HG03175 (cell line): ENCODE measurements at regions not wholly inside any gene's neighbourhood (a gene's known extent, or its start where the extent isn't known, plus 50 kb on each side); places are given as distances from the start of the nearest gene placed in this dataset.
"Not testable (repeated sequence)": the region's sequence is repeated elsewhere in the genome, so short reads cannot be mapped to it uniquely, and the experiment has no call there.

Experiments
- ATAC-seq: cut with Tn5 transposase; IDR thresholded peaks from one replicate; pipeline ENCODE4 v1.9.1; 2021; ENCODE audit warnings: mild to moderate bottlenecking, moderate library complexity; ENCODE audit not compliant: unreplicated experiment

GRCh38 chr6:73984571-73985210, 288.7 kb downstream of the CD109 start:
- no peak for ATAC-seq

- ATAC-seq = no peak
Measured at GRCh38 chr6:73983367-73983766, 287.4 kb downstream of the CD109 start.

GRCh38 chr6:73980096-73980495, 284.1 kb downstream of the CD109 start:
- ATAC-seq = no peak

GRCh38 chr6:73978330-73978729, 282.3 kb downstream of the CD109 start:
- no peak for ATAC-seq

- not testable (repeated sequence) for ATAC-seq
Measured at GRCh38 chr6:73972518-73972917, 276.5 kb downstream of the CD109 start.

GRCh38 chr6:73969971-73970970, 274.3 kb downstream of the CD109 start:
- no peak for ATAC-seq

- ATAC-seq = no peak
Measured at GRCh38 chr6:73968221-73968757, 272.3 kb downstream of the CD109 start.

GRCh38 chr6:73965539-73966029, 269.6 kb downstream of the CD109 start:
- ATAC-seq = no peak

GRCh38 chr6:73964241-73964854, 268.3 kb downstream of the CD109 start:
- ATAC-seq = no peak

GRCh38 chr6:73962884-73963283, 266.9 kb downstream of the CD109 start:
- no peak for ATAC-seq

- no peak for ATAC-seq
Measured at GRCh38 chr6:73956305-73956704, 260.3 kb downstream of the CD109 start.

- no peak for ATAC-seq
Measured at GRCh38 chr6:73955800-73956199, 259.8 kb downstream of the CD109 start.

- ATAC-seq = no peak
Measured at GRCh38 chr6:73954881-73955280, 258.9 kb downstream of the CD109 start.

- no peak for ATAC-seq
Measured at GRCh38 chr6:73951183-73951582, 255.2 kb downstream of the CD109 start.

- no peak for ATAC-seq
Measured at GRCh38 chr6:73943930-73944652, 248.1 kb downstream of the CD109 start.

GRCh38 chr6:73943411-73943810, 247.4 kb downstream of the CD109 start:
- ATAC-seq = no peak

GRCh38 chr6:73942592-73943186, 246.7 kb downstream of the CD109 start:
- ATAC-seq = no peak

- ATAC-seq = no peak
Measured at GRCh38 chr6:73941892-73942291, 245.9 kb downstream of the CD109 start.

GRCh38 chr6:73937805-73938204, 241.8 kb downstream of the CD109 start:
- ATAC-seq = no peak

- ATAC-seq = no peak
Measured at GRCh38 chr6:73932866-73933265, 236.9 kb downstream of the CD109 start.
